ENCODE measurements at regions not wholly inside any gene's neighbourhood (a gene's known extent, or its start where the extent isn't known, plus 50 kb on each side); places are given as distances from the start of the nearest gene placed in this dataset.

GRCh38 chr3:13199006-13199776 is 126.0 kb upstream of the IQSEC1 start:
- no peak for TF ChIP-seq CTCF (IDR thresholded peaks at IDR 0.05; ENCODE audit: control extremely low read depth, extremely low read depth)
- Histone ChIP-seq H3K9ac (ENCODE audit: insufficient read depth in 1 of 2, low read length in 2 of 2) (no peak overlapping the region), H3K4me1 (ENCODE audit: control insufficient read depth in 5 of 5, insufficient read depth in 5 of 5, low read length in 5 of 5) (no peaks in the 10 kb centered on the region), H3K27me3 (ENCODE audit: control insufficient read depth in 3 of 3, insufficient read depth in 3 of 3, low read length in 2 of 3) (peaks cover 0 to 38% (median 21%) of the 10 kb centered on the region in 3 donors), H3K27ac (ENCODE audit: low read depth in 1 of 2, low read length in 1 of 2) (no peak overlapping the region), H3K9me3 (ENCODE audit: control insufficient read depth in 4 of 4, insufficient read depth in 3 of 4, low read length in 3 of 4) (no peaks in the 10 kb centered on the region), H3K4me3 (no peak overlapping the region), H3K36me3 (ENCODE audit: control insufficient read depth in 4 of 4, insufficient read depth in 4 of 4, low read length in 4 of 4) (no peaks in the 10 kb centered on the region)
- no peak for DNase-seq
- ATAC-seq (ENCODE audit: insufficient read depth, low FRiP score) = no peak
- 73 to 86% methylated on average over 25 of the region's 25 CpGs for WGBS, 2 donors

GRCh38 chr3:13198264-13198879 is 125.1 kb upstream of the IQSEC1 start:
- Histone ChIP-seq H3K36me3 (ENCODE audit: control insufficient read depth in 4 of 4, insufficient read depth in 4 of 4, low read length in 4 of 4) (no peaks in the 10 kb centered on the region), H3K9me3 (ENCODE audit: control insufficient read depth in 4 of 4, insufficient read depth in 3 of 4, low read length in 3 of 4) (no peaks in the 10 kb centered on the region), H3K27ac (ENCODE audit: low read depth in 1 of 2, low read length in 1 of 2) (no peak overlapping the region), H3K4me1 (ENCODE audit: control insufficient read depth in 5 of 5, insufficient read depth in 5 of 5, low read length in 5 of 5) (no peaks in the 10 kb centered on the region), H3K9ac (ENCODE audit: insufficient read depth in 1 of 2, low read length in 2 of 2) (no peak overlapping the region), H3K4me3 (no peak overlapping the region), H3K27me3 (ENCODE audit: control insufficient read depth in 3 of 3, insufficient read depth in 3 of 3, low read length in 2 of 3) (peaks cover 0 to 30% (median 13%) of the 10 kb centered on the region in 3 donors)
- 83 to 90% methylated on average over 11 of the region's 11 CpGs for WGBS, 2 donors
- ATAC-seq (ENCODE audit: insufficient read depth, low FRiP score) (no peak), DNase-seq (no peak)
- no peak for TF ChIP-seq CTCF (IDR thresholded peaks at IDR 0.05; ENCODE audit: control extremely low read depth, extremely low read depth)

- DNase-seq (no peak), ATAC-seq (ENCODE audit: insufficient read depth, low FRiP score) (no peak)
- TF ChIP-seq CTCF (IDR thresholded peaks at IDR 0.05; ENCODE audit: control extremely low read depth, extremely low read depth) = no peak
- H3K27me3 ChIP-seq (ENCODE audit: control insufficient read depth in 3 of 3, insufficient read depth in 3 of 3, low read length in 2 of 3) = peaks cover 0 to 25% (median 8%) of the 10 kb centered on the region in 3 donors
- no peaks in the 10 kb centered on the region for H3K4me1 ChIP-seq (ENCODE audit: control insufficient read depth in 5 of 5, insufficient read depth in 5 of 5, low read length in 5 of 5)
- H3K27ac ChIP-seq (ENCODE audit: low read depth in 1 of 2, low read length in 1 of 2) = no peak overlapping the region
- H3K9me3 ChIP-seq (ENCODE audit: control insufficient read depth in 4 of 4, insufficient read depth in 3 of 4, low read length in 3 of 4) = no peaks in the 10 kb centered on the region
- no peak overlapping the region for H3K4me3 ChIP-seq
- no peak overlapping the region for H3K9ac ChIP-seq (ENCODE audit: insufficient read depth in 1 of 2, low read length in 2 of 2)
- 92 to 95% methylated on average over 13 of the region's 13 CpGs for WGBS, 2 donors
- no peaks in the 10 kb centered on the region for H3K36me3 ChIP-seq (ENCODE audit: control insufficient read depth in 4 of 4, insufficient read depth in 4 of 4, low read length in 4 of 4)
Measured at GRCh38 chr3:13197795-13198194, 124.6 kb upstream of the IQSEC1 start.
